ENCODE measurements at regions not wholly inside any gene's neighbourhood (a gene's known extent, or its start where the extent isn't known, plus 50 kb on each side); places are given as distances from the start of the nearest gene placed in this dataset.

DNA sequence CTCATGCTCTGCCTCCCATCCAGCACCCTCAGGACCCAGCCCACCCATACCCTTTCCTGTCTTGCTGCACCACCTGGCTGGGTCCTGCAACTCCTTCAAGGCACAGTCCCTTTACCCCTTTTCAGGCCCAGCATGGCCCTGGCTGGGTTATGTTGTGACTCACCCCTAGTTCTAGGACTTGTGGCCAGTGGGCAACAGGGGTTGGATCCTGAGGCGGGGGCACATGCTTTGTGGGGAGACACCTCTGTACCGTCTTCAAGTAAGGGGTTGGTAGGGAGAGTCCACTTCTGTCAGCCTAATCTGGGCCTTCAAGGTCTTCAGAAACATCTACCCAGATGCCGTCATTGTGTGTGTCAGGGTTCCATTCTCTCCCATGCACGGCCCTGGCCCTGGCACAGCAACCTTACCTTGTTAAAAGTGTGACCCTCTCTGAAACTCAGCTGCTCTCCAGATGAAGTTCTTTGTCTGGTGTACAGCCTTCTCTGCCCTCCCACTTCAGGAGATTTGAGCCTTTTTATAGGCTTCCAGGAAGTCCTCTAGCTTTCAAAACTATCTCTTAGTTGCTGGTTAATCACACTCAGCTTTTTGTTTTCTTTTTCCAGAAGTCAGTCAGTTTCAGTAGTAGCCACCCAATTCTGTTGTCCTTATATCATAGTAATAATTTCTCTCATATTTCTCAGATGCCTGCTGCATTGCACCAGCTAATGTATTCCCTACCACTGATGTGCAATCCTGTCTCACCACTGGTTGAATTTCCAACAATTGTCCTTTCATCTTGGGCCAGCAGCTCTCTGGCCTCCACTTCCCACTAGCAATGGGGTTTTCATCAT lies 107.3 kb downstream of the NRN1 start:
- Histone ChIP-seq H3K36me3 (ENCODE audit: insufficient read depth in 1 of 2, low read depth in 1 of 2) (no peaks in the 10 kb centered on the region), H3K27ac (no peak overlapping the region)
- WGBS, 3 donors = 93 to 99% (median 96%) methylated on average over 4 of the region's 4 CpGs

GRCh38 chr6:5898563-5898962 lies 108.2 kb downstream of the NRN1 start:
- H3K4me3 ChIP-seq = no peak overlapping the region
- no peak for DNase-seq
- no peaks in the 10 kb centered on the region for H3K9me3 ChIP-seq
- H3K27me3 ChIP-seq (ENCODE audit: insufficient read depth in 3 of 3, low read length in 2 of 3) = no peaks in the 10 kb centered on the region
- TF ChIP-seq CTCF (IDR thresholded peaks at IDR 0.05) = no peak
- no peaks in the 10 kb centered on the region for H3K4me1 ChIP-seq
- WGBS, 3 donors = 90 to 91% (median 90%) methylated on average over 6 to 8 of the region's 8 CpGs
- no peak overlapping the region for H3K27ac ChIP-seq
- intact Hi-C loops (cut with DNase I) = no loop called here
- H3K36me3 ChIP-seq (ENCODE audit: insufficient read depth in 1 of 2, low read depth in 1 of 2) = no peaks in the 10 kb centered on the region
- no peak for ATAC-seq

More for the DNA sequence above, 107.3 kb downstream of the NRN1 start:
- intact Hi-C loops (cut with DNase I) = no loop called here
- Histone ChIP-seq H3K9me3 (no peaks in the 10 kb centered on the region), H3K27me3 (ENCODE audit: insufficient read depth in 3 of 3, low read length in 2 of 3) (no peaks in the 10 kb centered on the region), H3K4me1 (no peaks in the 10 kb centered on the region), H3K4me3 (no peak overlapping the region)
- TF ChIP-seq CTCF (IDR thresholded peaks at IDR 0.05) = no peak
- DNase-seq (no peak), ATAC-seq (no peak)

GRCh38 chr6:5898102-5898501 lies 108.6 kb downstream of the NRN1 start:
- no peak for ATAC-seq
- no peak overlapping the region for H3K4me3 ChIP-seq
- H3K27me3 ChIP-seq (ENCODE audit: insufficient read depth in 3 of 3, low read length in 2 of 3) = no peaks in the 10 kb centered on the region
- H3K27ac ChIP-seq = no peak overlapping the region
- no peaks in the 10 kb centered on the region for H3K9me3 ChIP-seq
- TF ChIP-seq CTCF (IDR thresholded peaks at IDR 0.05) = no peak
- WGBS, 3 donors = 83% methylated on average over 1 of the region's 1 CpG; no CpG with 5 or more reads in 2 of the 3 donors
- no peak for DNase-seq
- no peaks in the 10 kb centered on the region for H3K36me3 ChIP-seq (ENCODE audit: insufficient read depth in 1 of 2, low read depth in 1 of 2)
- H3K4me1 ChIP-seq = no peaks in the 10 kb centered on the region
- intact Hi-C loops (cut with DNase I) = no loop called here

- no peak for ATAC-seq
- Histone ChIP-seq H3K27ac (no peak overlapping the region), H3K4me1 (no peaks in the 10 kb centered on the region), H3K36me3 (ENCODE audit: insufficient read depth in 1 of 2, low read depth in 1 of 2) (no peaks in the 10 kb centered on the region), H3K27me3 (ENCODE audit: insufficient read depth in 3 of 3, low read length in 2 of 3) (no peaks in the 10 kb centered on the region), H3K4me3 (no peak overlapping the region), H3K9me3 (no peaks in the 10 kb centered on the region)
- TF ChIP-seq CTCF (IDR thresholded peaks at IDR 0.05) = no peak
- intact Hi-C loops (cut with DNase I) = no loop called here
- WGBS, 3 donors = 93 to 94% (median 93%) methylated on average over 12 of the region's 12 CpGs
- DNase-seq = no peak
Observed at GRCh38 chr6:5896476-5897200, 110.1 kb downstream of the NRN1 start.
